HuH-7 (cell line): ENCODE measurements at regions not wholly inside any gene's neighbourhood (a gene's known extent, or its start where the extent isn't known, plus 50 kb on each side); places are given as distances from the start of the nearest gene placed in this dataset.
"Not testable (repeated sequence)": the region's sequence is repeated elsewhere in the genome, so short reads cannot be mapped to it uniquely, and the experiment has no call there.

Experiments used
- DNase-seq: peaks from one replicate; pipeline ENCODE4 v3.0.0; 2011; ENCODE audit warnings: low spot score

DNA sequence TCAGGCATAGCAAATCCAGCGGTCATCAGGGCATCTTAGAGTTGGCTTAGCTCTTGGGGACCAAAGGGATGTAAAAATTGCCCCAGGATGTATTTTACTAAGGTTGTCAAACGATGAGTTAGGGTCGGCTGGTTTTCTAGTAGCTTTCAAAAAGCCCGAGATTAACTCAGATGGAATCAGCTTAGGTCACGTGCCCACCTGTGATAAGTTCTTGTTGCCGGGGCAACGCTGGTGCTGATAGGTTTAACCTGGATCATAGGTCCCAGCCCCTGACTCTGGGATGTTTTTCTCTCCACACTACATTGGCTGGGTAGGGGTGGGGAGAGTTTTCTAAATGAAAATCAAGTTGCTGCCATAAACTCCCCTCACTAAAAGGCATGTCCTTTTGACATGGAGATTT lies 257.3 kb upstream of the SULF2 start:
- DNase-seq, result no peak

DNA sequence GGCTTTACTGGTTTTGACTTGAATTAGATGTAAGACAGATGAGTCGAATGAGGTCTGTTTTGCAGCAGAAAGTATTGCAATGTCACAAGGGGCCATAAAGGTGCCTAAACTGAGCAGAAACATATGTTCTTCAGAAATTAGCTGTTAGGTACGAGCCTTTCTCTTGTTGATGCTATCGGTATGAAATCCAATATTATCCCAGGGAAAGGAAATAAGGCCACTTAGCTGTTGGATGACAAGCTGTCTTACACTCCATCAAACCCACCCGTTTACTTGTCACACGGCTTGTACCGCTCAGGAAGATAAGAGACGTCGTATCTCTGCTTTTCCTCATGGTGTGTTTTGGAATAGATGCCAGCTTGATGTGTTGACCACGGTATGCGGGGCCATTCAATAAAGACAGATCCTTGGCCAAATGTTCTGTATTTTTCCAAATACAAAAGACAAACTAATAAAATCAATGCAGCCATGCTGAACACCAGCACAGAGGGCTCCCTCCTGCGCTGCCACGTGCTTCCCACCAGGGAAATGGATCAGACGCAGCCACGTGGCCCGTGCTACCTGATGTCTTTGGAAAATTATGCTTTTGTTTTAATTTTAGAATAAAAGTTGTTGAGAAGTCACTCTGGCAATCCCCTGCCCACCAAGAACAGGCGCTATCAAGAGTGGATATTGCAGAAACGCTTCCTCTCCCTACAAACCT lies 255.9 kb upstream of the SULF2 start:
- DNase-seq, result no peak

DNA sequence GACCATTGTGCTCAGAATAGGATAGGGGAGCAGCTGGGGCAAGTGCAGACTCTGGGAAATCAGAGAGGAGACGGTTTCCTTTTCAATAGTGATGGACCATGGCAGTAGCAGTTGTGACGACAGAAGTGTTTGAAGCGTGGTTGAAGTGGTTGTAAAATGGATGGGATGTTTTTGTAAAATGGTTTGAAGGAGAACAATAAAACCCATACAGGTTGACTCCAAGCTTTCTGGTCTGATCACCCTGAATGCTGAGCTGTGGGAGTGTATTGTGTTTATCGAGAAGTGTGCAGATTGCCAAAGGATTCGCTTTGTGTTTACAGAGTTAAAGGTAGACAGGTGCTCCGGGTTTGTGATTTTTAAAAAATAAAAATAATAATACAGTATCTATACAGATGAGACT lies 255.2 kb upstream of the SULF2 start:
- DNase-seq, result no peak

DNA sequence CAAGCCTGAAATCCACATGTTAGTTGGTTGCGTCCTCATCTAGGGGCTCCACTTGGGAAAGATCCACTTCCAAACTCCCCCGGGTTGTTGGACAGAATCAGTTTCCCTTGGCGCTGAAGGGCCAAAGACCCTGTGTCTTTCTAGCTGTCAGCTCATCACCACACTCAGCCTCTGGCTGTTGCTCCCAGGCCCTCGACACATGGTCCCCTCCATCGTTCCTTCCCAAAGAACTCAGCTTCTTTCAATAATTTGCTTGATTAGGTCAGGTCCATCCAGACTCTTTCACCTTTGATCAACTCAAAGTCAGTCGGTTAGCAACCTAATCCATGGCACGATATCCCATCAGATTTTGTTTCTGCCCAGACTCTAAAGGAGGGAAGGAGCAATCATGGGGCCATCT lies 254.8 kb upstream of the SULF2 start:
- DNase-seq, result no peak

DNA sequence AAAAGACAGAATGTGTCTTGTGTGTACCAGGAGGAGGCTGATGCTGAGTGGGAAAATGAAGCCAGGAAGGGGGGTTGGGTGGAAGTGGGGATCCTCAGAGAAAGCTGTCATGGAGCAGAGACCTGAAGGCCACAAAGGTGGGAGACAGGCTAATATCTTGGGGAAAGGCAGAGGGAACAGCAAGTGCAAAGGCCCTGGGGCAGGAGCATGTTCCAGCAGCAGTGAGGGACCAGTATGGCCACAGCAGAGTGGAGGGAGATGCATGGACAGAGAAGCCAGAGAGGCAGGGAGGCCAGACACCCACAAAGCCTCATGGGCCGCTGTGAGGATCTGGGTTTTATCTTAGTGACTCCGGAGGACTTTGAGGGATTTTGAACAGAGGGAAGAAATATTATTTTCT lies 254.2 kb upstream of the SULF2 start:
- no peak for DNase-seq

DNA sequence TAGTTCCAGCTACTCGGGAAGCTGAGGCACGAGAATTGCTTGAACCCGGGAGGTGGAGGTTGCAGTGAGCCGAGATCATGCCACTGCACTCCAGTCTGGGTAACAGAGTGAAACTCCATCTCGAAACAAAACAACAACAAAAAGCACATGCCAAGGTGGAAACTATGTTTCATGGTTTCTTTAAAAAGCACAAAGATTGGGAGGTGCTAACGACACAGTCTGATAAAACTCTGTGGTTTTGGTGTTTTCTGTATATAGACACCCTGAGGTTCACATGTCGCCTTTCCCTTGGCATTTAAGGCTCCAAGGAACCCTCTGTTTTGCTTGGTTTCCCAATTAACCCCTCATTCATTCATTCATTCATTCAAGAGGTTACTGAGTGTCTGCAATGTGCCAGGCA lies 253.4 kb upstream of the SULF2 start:
- DNase-seq, result no peak

DNA sequence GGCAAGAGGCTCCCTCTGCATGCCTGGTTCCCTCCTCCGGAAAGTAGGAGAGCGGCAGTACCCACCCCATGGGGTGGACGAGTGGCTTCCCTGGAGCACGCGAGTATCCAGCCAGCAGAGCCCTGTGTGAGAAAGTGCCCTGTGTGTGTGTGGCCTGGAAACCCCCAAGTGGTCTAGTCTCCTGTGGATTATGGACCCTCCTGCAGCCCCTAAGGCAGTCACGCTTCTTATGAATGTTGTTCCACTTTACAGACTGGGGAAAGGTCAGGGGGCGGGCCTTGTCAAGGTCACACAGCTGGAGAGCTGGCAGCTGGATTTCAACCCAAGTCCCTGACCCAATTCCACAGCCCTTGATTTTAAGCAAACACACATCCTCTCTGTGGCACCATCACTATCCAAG lies 252.5 kb upstream of the SULF2 start:
- not testable (repeated sequence) for DNase-seq

DNA sequence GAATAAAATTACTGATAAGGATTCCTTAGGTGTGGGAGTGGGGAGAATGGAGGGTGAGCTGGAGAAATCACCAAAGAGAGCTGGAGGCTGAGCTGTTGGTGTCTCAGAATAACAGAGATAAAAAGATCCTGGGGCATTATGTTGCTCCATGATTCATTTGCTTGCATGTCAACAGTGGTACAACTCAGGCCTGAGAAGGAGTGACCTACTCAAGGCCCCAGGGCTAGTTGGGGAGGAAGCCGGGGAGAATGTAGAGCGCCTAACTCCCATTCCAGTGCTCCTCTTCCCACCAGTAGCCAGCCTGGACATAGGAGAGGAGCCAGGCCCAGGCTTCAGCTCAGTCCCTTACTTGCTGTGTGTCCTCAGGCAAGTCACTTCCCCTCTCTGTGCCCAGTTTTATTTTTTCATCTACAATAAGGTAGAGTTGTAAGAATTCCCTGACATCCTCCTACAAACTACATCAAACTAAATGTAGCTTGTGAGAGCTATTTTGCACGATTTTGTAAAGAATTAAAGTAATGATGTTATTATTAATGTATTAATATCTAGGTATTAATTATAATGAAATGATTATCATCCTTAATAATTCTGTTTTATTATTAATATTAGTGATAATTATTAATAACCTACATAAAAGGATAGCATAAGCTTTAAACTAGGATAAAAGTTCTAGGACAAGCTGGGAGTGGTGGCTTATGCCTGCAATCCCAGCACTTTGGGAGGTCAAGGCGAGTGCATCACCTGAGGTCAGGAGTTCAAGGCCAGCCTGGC lies 250.9 kb upstream of the SULF2 start:
- no peak for DNase-seq

DNA sequence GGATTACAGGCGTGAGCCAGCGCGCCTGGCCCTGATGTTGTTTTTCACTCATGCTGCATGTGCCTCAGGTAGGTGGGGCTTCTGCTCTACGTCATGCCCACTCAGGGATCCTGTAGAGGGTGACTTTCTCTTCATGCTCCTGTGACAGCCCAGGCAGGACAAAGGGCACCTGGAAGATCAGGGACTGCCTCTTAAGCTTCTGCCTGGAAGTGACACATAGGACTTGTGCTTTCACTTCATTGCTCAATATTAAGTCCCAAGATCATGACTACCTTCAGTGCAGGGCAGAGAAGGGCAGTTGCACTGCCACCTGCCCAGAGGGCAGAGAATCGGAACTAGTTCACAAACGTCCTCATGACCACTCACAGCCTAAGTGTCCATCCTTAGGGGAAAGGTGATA lies 249.5 kb upstream of the SULF2 start:
- DNase-seq, result no peak

DNA sequence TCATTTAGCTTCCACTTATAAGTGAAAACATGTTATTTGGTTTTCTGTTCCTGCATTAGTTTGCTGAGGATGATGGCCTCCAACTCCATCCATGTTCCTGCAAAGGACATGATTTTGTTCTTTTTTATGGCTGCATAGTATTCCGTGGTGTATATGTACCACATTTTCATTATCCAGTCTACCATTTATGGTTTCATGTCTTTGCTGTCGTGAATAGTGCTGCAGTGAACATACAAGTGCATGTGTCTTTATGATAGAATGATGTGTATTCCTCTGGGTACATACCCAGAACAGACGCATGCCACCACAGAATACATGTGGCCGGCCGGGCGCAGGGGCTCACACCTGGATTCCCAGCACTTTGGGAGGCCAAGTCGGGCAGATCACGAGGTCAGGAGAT lies 247.7 kb upstream of the SULF2 start:
- DNase-seq, result not testable (repeated sequence)

DNA sequence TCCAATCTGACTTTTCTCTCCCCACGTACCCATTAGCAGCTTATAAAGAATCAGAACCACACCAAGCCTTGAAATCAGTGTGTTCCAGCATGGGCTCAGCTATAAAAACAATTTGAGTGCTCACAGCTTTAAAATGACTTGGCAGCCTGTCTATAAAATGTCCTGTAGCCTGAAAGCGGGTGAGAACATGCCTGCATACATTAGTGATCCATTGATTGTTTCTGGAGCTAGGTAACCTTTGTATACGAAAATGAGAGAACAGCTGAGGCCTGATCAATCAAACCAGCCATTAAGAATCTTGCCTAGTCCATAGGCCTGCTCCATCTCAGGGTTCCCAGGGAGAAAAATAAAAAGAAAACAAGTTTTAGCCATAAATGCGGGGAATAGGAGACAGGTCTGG lies 245.8 kb upstream of the SULF2 start:
- no peak for DNase-seq

DNA sequence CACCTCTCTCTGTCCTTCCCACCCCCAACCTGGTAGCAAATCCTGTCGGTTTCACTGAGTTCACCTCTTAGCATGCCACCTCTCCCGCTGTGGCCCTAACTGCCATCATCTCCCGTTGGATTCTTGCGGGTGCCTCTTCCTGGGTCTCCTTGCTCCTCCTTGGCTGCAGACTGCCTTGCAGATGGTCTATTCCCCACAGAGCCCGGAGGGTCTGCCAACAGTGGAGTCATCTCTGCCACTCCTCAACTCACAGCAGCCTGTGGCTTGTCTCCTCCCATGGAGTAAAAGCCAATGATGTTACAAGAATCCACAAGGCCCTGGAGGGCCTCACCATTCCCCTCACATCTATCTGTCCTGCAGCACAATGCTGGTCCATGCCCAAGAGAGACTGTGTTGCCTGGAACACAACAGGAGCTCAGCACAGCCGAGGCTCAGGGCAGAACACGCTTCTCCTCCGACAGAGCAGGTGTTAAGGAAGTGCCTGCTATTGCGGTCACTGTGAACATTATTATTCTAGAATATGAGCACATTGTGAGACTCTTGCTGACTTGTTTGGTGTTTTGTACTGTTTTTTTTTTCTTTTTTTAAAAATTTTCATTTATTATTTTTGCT lies 241.8 kb upstream of the SULF2 start:
- DNase-seq, result no peak

DNA sequence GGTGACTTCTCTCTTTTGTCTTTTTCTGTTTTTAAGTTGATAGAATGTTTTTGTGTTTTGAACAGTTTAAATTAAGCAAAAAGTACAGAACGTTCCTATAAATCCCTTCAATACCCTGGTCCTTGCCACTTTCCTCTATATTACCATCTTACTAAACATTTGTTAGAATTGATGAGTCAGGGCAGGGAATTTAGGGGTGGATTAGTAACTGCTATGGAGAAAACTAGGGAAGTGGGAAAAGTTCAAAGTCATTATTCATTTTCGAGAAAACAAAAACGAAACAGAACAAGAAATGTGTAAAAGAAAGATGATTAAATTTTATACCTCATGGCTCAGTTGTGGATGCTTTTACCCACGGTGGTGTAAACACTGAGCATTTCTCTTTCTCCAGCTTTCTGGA lies 240.4 kb upstream of the SULF2 start:
- no peak for DNase-seq

DNA sequence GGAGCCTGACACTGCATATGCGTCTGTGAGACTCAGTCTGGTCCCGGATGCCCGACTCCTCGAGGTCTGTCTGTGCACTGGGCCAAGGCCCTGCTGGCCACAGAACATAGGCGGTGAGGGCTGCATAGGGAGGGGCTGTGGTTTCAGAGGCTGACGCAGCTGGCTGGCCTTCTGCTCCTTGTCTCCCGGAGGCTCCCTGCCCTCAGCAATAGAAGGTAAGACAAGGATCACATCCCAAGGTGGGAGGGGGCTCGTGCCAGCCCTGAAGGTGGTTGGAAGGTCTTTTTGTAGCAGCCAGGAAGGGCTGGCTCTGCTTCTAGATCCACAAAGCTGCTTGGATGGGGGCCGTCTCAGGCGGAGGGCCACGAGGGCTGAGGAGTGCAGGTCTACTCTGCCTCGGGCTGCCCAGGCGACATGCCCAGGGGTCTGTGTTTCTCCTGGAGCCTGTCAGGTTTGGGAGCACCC lies 239.8 kb upstream of the SULF2 start:
- no peak for DNase-seq

DNA sequence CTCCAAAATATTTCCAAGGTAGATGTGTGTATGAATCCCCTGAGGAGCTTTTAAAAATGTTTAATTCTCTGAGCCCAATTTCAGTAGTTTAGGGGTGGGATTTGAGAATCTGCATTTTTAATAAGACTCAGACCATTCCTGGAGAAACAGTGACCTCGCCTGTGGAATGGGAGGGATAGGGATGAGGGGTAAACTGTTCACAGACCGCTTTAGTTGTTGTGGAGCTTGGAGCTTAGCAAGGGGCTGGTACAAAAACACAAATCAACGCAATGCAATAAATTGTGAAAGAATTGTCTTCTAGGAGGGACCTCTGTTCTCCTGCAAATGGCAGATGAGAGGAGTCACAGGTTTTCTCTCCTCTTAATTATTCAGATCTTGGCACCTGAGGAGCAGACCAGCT lies 239.3 kb upstream of the SULF2 start:
- DNase-seq, result no peak

DNA sequence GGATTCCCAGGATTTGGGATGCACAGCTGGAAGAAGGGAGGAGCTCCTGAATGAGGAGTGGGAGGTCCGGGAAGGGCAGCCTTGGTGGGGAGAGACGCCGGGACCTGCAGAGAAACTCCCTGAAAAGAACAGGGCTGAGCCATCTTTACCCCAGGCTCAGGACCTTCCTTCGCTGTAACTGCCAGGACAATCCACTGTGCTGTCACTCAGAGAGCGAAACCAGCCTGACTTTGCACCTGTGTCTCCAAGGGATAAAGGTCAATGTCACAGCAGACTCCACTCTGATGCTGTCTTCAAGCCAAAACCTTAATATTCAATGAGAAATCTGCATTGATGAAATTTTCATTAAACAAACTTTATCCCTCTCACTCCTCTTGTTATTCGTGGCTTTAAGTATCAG lies 235.4 kb upstream of the SULF2 start:
- not testable (repeated sequence) for DNase-seq

DNA sequence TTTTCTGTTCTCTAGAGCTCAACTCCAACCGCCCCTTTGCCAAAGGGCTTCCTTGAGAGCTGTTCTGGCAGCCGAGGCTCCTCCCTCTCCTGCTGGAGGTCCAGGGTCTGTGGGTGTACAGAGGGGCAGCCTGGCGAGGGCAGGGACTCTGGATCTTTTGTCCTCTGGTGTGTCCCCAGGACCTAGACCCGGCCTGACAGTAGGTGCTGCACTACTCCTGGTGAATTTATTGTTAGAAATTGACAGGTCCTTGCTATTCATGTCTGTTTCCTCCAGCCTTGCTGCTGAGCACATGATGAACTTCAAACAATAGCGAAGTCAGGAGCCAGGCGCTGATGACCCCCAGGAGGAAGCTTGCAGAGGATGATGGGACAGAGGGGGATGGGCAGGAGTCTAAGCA lies 234.7 kb upstream of the SULF2 start:
- DNase-seq, result no peak

DNA sequence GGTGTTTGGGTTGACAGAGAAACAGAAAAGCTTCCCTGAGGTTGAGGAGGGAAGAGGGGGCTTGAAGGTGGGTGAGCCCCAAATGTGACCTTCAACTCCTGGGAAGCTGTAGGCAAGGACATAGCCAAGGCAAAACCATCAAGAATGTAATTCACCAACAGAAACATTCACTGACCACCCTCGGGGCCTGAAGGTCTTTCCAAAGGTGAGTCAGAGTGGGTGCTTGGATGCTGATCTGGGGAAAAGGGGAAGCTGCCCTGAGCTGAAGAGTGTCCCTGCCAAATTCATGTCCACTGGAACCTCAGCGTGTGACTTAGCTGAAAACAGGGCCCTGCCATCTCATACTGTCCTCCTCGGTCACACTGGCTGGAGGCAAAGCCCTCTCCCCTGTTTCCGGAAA lies 234.2 kb upstream of the SULF2 start:
- no peak for DNase-seq

DNA sequence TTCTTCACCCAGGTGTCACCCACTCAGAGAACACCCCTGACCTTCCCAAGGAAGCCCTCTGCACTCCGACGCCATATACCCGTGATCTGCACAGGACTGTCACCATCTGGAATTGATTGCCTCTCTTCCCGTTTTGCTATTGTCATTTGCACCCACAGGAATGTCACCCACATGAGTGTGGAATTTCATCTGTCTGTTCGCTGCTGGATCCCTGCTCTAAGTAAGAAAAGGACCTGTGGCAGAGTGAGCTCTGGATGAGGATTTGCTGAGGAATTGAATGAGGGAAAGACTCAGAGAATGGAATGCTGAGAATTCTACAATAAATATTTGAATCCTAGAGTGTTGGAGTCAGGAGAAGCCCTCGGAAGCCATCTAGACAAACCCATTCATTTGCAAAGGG lies 233.6 kb upstream of the SULF2 start:
- DNase-seq, result not testable (repeated sequence)

DNA sequence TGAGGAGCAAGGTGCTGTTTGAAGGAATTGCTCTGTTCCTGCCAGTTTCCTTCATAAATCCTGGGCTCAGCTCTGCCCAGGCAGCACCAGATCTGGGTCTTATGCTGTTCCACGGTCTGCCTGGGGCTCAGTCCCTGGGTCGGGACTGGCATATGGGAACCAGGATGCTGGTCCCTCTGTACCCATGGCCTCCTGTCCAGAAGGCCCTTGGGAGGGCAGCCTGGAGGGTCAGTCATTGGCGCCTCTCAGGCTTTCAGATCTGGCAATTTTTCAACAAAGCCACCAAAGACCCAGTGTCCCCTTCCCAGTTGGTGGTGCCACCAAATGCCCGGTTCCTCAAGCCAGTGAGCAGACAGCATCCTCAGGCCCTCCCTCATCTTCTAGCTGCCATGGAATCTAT lies 232.7 kb upstream of the SULF2 start:
- no peak for DNase-seq

DNA sequence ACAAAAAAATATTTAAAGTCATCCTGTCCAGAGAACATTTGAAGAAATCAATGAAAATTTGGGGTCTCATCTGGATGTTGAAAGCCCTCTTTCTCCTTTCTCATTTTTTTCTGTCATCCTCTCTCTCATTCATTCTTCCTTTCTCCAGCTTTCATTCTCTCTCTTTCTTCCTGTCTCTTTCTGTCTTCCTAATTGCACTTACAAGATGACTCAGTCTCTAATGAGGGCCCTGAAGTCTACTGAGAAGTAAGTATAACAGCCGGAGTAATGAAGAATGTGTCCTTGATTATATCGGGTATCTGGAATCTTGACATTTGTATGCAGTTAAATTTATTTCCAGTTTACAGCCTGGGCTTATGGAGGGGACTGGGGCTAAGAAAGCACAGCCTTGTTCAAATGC lies 232.2 kb upstream of the SULF2 start:
- DNase-seq, result no peak

DNA sequence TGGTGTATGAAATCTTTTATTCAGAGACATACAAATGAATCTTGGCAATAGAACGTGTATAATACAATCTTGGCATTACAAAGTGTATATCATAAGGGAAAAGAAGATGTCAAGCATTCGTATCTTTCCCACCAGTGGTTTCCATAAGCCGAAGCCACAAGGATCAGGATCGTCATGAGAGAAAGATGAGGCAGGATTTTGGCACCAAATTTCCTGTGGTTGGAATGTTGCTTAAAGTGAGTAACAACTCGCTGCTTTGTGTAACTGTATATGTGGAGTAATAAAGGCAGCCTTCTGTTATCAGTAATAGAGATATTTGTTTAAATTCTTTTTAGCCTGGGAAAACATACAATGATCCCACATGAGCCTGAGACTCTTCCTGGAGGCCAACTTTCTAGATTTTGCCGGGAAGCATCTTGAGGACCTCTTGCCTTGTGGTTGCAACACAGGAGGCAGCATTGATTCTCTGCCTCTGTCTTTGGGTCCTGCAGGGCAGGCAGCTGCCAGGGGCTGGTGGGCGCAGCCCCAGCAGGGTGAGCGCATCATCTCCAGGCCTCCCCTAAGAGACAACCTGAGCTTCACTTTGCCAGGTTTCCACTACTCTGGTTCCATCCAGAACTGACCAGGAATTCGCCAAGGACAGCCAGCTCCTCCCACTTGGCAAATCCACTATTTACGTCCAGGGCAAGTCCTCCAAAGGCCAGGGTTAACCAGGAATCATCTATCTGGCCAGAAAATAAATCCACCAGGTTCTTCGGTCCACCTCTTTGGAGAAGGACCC lies 230.9 kb upstream of the SULF2 start:
- no peak for DNase-seq
